ENCODE measurements at regions not wholly inside any gene's neighbourhood (a gene's known extent, or its start where the extent isn't known, plus 50 kb on each side); places are given as distances from the start of the nearest gene placed in this dataset.
"Not testable (repeated sequence)": the region's sequence is repeated elsewhere in the genome, so short reads cannot be mapped to it uniquely, and the experiment has no call there.

DNA sequence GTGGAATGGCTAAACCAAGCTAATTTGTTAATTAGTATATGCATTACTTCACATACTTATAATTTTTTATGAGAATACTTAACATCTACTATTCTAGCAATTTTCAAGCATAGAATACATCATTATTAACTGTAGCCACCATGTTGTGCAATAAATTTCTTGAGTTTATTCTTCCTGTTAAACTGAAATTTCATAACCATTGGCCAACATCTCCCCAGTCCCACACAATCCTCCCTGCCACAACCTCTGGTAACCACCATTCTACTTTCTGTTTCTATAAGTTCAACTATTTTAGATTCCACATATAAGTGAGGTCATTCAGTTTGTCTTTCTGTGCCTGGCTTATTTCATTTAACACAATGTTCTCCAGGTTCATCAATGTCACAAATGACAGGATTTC lies 208.5 kb downstream of the PPP4R3C start:
- Histone ChIP-seq H3K9me3 (no peaks in the 10 kb centered on the region), H3K27me3 (no peaks in the 10 kb centered on the region), H3K4me3 (no peak overlapping the region), H3K27ac (no peak overlapping the region), H3K4me1 (ENCODE audit: insufficient read depth) (no peaks in the 10 kb centered on the region), H3K36me3 (no peaks in the 10 kb centered on the region)
- TF ChIP-seq EP300 (IDR thresholded peaks at IDR 0.05) = no peak
- TF ChIP-seq, protein P1, sequence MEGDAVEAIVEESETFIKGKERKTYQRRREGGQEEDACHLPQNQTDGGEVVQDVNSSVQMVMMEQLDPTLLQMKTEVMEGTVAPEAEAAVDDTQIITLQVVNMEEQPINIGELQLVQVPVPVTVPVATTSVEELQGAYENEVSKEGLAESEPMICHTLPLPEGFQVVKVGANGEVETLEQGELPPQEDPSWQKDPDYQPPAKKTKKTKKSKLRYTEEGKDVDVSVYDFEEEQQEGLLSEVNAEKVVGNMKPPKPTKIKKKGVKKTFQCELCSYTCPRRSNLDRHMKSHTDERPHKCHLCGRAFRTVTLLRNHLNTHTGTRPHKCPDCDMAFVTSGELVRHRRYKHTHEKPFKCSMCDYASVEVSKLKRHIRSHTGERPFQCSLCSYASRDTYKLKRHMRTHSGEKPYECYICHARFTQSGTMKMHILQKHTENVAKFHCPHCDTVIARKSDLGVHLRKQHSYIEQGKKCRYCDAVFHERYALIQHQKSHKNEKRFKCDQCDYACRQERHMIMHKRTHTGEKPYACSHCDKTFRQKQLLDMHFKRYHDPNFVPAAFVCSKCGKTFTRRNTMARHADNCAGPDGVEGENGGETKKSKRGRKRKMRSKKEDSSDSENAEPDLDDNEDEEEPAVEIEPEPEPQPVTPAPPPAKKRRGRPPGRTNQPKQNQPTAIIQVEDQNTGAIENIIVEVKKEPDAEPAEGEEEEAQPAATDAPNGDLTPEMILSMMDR (IDR thresholded peaks at IDR 0.05) = no peak
- no peak for TF ChIP-seq POLR2A (IDR thresholded peaks at IDR 0.05)
- intact Hi-C loops (cut with DNase I) = no loop called here
- no peak for DNase-seq

DNA sequence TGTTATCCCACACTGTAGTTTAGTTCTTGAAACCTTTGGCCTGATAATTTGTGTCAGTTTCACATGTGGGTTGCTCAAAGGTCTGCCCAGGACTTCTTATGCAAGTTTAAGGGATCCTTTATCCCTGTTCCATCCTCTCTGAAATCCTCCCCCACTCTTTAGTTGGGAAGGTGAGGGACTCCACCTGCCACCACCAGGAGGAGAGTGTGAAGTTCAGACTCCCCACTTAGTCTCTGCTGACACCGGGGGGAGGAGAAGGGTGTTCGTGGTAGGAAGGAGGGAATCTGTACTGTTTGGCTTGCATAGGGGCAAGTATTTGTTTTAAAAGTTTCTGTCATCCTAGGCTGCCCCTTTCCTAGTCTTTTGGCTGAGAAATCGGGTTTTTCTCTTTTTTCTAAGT lies 211.8 kb downstream of the PPP4R3C start:
- intact Hi-C loops (cut with DNase I) = no loop called here
- WGBS, 3 donors = 40 to 46% (median 44%) methylated on average over 3 of the region's 3 CpGs
- no peak overlapping the region for H3K27ac ChIP-seq

DNA sequence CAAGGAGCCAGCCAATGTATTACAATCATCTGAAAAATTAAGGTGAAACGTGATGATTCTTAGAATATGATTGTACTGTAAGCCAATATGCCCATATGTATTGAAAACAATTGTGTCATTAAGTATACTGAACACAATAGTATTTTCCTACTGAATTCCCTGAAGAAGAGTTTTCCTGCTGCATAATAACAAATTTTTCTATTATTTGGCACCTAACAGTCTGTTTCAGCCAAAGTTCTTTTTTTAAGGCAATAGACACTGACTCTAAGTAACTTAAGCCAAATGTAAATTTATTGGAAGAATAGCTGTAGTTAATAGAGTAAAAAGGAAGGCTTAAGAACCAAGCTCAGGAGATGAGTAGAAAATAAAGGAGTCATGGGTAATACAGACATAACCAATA lies 220.6 kb downstream of the PPP4R3C start:
- H3K27me3 ChIP-seq = no peaks in the 10 kb centered on the region
- no peak overlapping the region for H3K4me3 ChIP-seq
- intact Hi-C loops (cut with DNase I) = no loop called here
- H3K36me3 ChIP-seq = no peaks in the 10 kb centered on the region
- TF ChIP-seq, protein P1 (IDR thresholded peaks at IDR 0.05) = no peak
- TF ChIP-seq EP300 (IDR thresholded peaks at IDR 0.05) = no peak
- TF ChIP-seq POLR2A (IDR thresholded peaks at IDR 0.05) = no peak
- H3K9me3 ChIP-seq = no peaks in the 10 kb centered on the region
- H3K4me1 ChIP-seq (ENCODE audit: insufficient read depth) = no peaks in the 10 kb centered on the region
- H3K27ac ChIP-seq = no peak overlapping the region
- DNase-seq = no peak
- WGBS, 3 donors = 32 to 41% (median 37%) methylated on average over 1 of the region's 1 CpG

More for the DNA sequence above, 211.8 kb downstream of the PPP4R3C start:
- Histone ChIP-seq H3K36me3 (no peaks in the 10 kb centered on the region), H3K27me3 (no peaks in the 10 kb centered on the region), H3K9me3 (no peaks in the 10 kb centered on the region), H3K4me1 (ENCODE audit: insufficient read depth) (no peaks in the 10 kb centered on the region), H3K4me3 (no peak overlapping the region)
- no peak for DNase-seq
- TF ChIP-seq, protein P1 (IDR thresholded peaks at IDR 0.05) = no peak
- TF ChIP-seq POLR2A (IDR thresholded peaks at IDR 0.05) (no peak), EP300 (IDR thresholded peaks at IDR 0.05) (no peak)

GRCh38 chrX:27241981-27242380 lies 221.2 kb downstream of the PPP4R3C start:
- Histone ChIP-seq H3K36me3 (no peaks in the 10 kb centered on the region), H3K4me3 (no peak overlapping the region), H3K27me3 (no peaks in the 10 kb centered on the region), H3K27ac (no peak overlapping the region), H3K9me3 (no peaks in the 10 kb centered on the region), H3K4me1 (ENCODE audit: insufficient read depth) (no peaks in the 10 kb centered on the region)
- TF ChIP-seq EP300 (IDR thresholded peaks at IDR 0.05) (no peak), POLR2A (IDR thresholded peaks at IDR 0.05) (no peak)
- TF ChIP-seq, protein P1 (IDR thresholded peaks at IDR 0.05) = no peak
- DNase-seq = no peak
- intact Hi-C loops (cut with DNase I) = no loop called here

- H3K27me3 ChIP-seq; H3K36me3 ChIP-seq; H3K4me1 ChIP-seq (ENCODE audit: insufficient read depth); intact Hi-C loops (cut with DNase I); H3K9me3 ChIP-seq; H3K4me3 ChIP-seq; H3K27ac ChIP-seq; DNase-seq: not testable (repeated sequence)
- 91 to 94% (median 91%) methylated on average over 4 of the region's 4 CpGs for WGBS, 3 donors
These were observed 223.1 kb downstream of the PPP4R3C start for GRCh38 chrX:27240042-27240441.
